ENCODE measurements at regions not wholly inside any gene's neighbourhood (a gene's known extent, or its start where the extent isn't known, plus 50 kb on each side); places are given as distances from the start of the nearest gene placed in this dataset.

- TF ChIP-seq CTCF (IDR thresholded peaks at IDR 0.05) (no peak), POLR2A (IDR thresholded peaks at IDR 0.05) (no peak)
Measured at GRCh38 chr10:121049489-121049888, 198.3 kb downstream of the WDR11 start.
